ENCODE measurements at regions not wholly inside any gene's neighbourhood (a gene's known extent, or its start where the extent isn't known, plus 50 kb on each side); places are given as distances from the start of the nearest gene placed in this dataset.
"Not testable (repeated sequence)": the region's sequence is repeated elsewhere in the genome, so short reads cannot be mapped to it uniquely, and the experiment has no call there.

GRCh38 chr1:48084826-48085225 is 87.6 kb upstream of the TRABD2B start:
- DNase-seq (ENCODE audit: low read depth, low spot score) = no peak

DNA sequence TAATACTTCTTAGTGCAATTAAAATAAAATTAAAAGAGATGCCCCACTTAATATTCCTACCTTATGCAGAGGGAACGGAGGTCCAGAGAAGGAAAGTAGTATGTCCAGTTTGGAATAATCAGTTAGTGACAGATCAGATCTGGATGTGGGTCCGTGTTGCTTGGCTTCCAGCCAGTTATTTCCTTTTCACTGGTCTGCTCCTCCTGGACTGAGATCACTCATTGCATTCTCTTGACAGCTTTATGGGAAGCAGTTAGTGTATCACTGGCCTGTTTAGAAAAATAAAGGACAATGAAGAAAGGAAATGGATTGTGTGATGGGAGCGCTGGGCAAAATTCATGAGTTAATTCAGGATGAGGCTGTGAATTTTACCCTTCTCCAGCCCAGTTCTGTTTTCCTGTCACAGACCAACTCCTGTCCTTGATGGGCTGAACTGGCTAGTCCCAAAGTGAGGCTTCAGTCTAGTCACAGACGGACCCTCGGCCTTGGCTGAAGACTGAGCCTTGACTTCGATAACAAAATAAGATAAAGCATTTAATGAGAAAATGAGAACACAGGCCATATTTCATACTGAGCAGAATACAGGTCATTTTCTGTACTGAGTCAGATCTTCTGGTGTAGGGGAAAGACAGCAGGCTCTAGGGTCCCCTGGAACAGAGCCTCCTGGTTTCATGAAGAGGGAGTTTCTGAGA is 85.2 kb upstream of the TRABD2B start:
- DNase-seq (ENCODE audit: low read depth, low spot score) = no peak

- DNase-seq (ENCODE audit: low read depth, low spot score) = no peak
These were observed 83.4 kb upstream of the TRABD2B start for GRCh38 chr1:48080331-48081255.

- no peak for DNase-seq (ENCODE audit: low read depth, low spot score)
These were observed 81.9 kb upstream of the TRABD2B start for GRCh38 chr1:48079096-48079495.

GRCh38 chr1:48077795-48078222 is 80.6 kb upstream of the TRABD2B start:
- no peak for DNase-seq (ENCODE audit: low read depth, low spot score)

GRCh38 chr1:48076017-48076416 is 78.8 kb upstream of the TRABD2B start:
- DNase-seq (ENCODE audit: low read depth, low spot score) = no peak

GRCh38 chr1:48073798-48074530 is 76.8 kb upstream of the TRABD2B start:
- no peak for DNase-seq (ENCODE audit: low read depth, low spot score)

GRCh38 chr1:48071513-48071912 is 74.3 kb upstream of the TRABD2B start:
- DNase-seq (ENCODE audit: low read depth, low spot score) = no peak

- DNase-seq (ENCODE audit: low read depth, low spot score) = no peak
These were observed 73.2 kb upstream of the TRABD2B start for GRCh38 chr1:48070396-48070750.

DNA sequence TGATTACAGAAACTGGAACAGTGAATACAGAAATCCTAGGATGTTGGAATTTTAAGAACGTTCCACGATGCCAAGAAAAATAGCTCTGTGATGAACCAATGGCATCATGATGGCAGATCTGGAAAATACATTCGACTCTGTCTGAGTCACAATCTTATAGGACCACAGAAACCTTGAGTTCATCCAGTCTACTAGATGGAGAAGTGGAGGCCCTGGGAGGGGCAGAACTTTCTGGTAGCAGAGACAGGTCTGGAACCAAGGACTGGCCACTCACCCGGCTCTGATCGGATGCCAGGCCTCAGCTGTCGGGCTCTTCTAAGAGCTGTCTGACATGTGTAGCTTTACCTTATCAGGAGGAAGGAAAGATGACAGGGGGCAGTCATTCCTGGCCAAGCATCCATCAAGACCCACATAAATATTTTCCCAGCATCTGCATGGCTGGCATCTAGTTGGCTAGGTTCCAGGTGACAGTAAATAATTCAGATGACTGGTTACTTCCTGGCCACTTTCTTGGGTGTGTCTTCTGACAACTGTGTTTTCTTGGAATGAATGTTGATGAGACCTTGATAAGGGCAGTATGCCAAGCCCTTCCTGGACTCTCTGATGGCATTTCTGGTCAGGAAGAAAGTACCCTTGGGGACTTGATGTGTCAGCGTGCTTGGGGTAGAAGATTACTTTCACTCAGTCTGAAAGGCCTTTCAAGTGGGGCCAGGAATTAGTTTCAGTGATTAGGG is 72.6 kb upstream of the TRABD2B start:
- no peak for DNase-seq (ENCODE audit: low read depth, low spot score)

- no peak for DNase-seq (ENCODE audit: low read depth, low spot score)
These were observed 71.0 kb upstream of the TRABD2B start for GRCh38 chr1:48068206-48068605.

GRCh38 chr1:48066936-48067335 is 69.8 kb upstream of the TRABD2B start:
- DNase-seq (ENCODE audit: low read depth, low spot score) = no peak

GRCh38 chr1:48064693-48065092 is 67.5 kb upstream of the TRABD2B start:
- DNase-seq (ENCODE audit: low read depth, low spot score) = not testable (repeated sequence)

GRCh38 chr1:48062353-48062752 is 65.2 kb upstream of the TRABD2B start:
- no peak for DNase-seq (ENCODE audit: low read depth, low spot score)

DNA sequence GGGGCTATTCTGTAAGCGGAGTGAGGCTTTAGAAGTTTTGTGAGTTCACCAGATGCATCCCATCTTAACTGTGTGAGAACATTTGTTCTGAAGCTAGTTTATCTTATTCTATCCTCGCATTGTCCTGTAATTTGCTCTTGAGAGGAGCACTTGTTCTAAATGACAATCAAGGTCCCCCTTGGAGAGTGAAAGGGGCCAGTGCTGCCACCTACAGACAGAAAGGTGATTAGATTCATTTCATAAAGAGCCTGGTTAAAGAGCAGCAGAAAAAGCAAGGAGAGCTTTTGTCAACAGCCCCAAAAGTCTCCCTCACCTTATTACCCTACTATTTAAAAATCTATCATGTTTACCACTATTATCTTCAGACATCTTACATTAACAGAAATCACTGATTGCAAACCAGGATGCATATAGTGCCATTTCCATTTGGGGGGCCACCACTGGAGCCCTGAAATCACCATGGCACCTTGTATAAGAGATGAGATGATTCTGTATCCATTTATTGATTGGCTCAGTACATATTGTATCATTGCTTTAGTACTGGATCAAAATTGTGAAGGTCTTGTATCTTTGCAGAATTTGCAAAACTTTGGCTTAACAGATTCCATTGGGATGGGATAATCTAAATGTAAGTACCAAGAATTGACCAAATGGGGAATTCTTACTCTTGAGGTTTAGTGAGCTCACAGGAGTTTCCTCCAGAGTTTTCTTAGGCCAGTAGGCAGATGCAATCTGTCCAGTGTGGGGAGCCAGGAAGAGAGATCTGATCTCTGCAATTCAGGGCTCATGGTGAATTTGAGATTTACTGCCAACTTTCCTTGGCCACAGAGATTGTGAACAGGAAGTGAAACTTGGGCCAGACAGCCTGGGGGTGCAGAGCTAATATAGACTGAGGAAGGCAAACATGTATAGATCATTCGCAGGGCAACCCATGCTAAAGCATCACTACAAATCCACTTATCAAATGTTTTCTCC is 64.3 kb upstream of the TRABD2B start:
- no peak for DNase-seq (ENCODE audit: low read depth, low spot score)

DNA sequence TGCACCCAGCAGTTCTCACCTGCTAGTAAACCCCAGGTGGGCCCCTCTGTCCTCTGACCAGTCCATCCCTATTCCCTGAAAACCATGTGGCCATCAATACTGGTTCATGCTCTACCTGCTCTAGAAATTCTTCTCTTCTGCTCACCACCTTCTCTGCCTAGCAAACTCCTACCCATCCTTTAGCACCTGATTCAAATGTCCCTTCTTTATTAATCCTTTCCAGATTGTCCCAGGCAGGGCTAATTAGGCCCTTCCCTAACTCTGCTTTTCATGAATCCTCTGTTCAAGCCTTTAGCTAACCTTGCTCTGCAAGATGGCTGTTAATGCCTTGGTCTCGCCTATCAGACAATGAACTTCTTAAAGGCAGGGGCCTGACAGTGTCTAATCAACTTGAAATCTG is 62.1 kb upstream of the TRABD2B start:
- no peak for DNase-seq (ENCODE audit: low read depth, low spot score)

- DNase-seq (ENCODE audit: low read depth, low spot score) = no peak
These were observed 61.2 kb upstream of the TRABD2B start for GRCh38 chr1:48058135-48059025.

GRCh38 chr1:48057249-48057648 is 60.1 kb upstream of the TRABD2B start:
- DNase-seq (ENCODE audit: low read depth, low spot score) = no peak
